Mesothelial cell of epicardium (in vitro differentiated cells): ENCODE measurements at regions not wholly inside any gene's neighbourhood (a gene's known extent, or its start where the extent isn't known, plus 50 kb on each side); places are given as distances from the start of the nearest gene placed in this dataset.
"Not testable (repeated sequence)": the region's sequence is repeated elsewhere in the genome, so short reads cannot be mapped to it uniquely, and the experiment has no call there.

Source experiments
- DNase-seq, 2 experiments: peaks; one replicate each; pipeline ENCODE4 v3.0.0; 2021; ENCODE audit warnings: low spot score in 2 of 2; ENCODE audit not compliant: unreplicated experiment in 2 of 2
- H3K27ac Mint-ChIP-seq: 2 replicates; pipeline ENCODE4 v1.8.0; 2021; ENCODE audit warnings: mixed read lengths
- H3K27me3 Mint-ChIP-seq: 2 replicates; pipeline ENCODE4 v1.8.0; 2021; ENCODE audit warnings: low read depth, mixed read lengths
- H3K36me3 Mint-ChIP-seq: 2 replicates; pipeline ENCODE4 v1.8.0; 2021; ENCODE audit warnings: mixed read lengths
- H3K4me1 Mint-ChIP-seq: 2 replicates; pipeline ENCODE4 v1.8.0; 2021; ENCODE audit warnings: mixed read lengths
- H3K4me3 Mint-ChIP-seq: 2 replicates; pipeline ENCODE4 v1.8.0; 2021; ENCODE audit warnings: mild to moderate bottlenecking, moderate library complexity, mixed read lengths
- H3K9me3 Mint-ChIP-seq: 2 replicates; pipeline ENCODE4 v1.8.0; 2021; ENCODE audit warnings: mixed read lengths
- CTCF ChIP-seq: fragments of 200-600 bp; sonication (generic); IDR thresholded peaks from one replicate; pipeline ENCODE4 v1.5.0; 2021; ENCODE audit warnings: antibody characterized with exemption; ENCODE audit not compliant: unreplicated experiment

- Mint-ChIP-seq H3K4me1 (peaks cover 15% of the 10 kb centered on the region), H3K27me3 (no peaks in the 10 kb centered on the region), H3K27ac (no peak overlapping the region), H3K4me3 (no peak overlapping the region), H3K9me3 (peaks cover 20% of the 10 kb centered on the region), H3K36me3 (no peaks in the 10 kb centered on the region)
- no peak for DNase-seq
- no peak for TF ChIP-seq CTCF
Observed at GRCh38 chr1:187063271-187063670, 234.5 kb downstream of the PLA2G4A start.

GRCh38 chr1:187067160-187067559 lies 238.4 kb downstream of the PLA2G4A start:
- H3K27me3 Mint-ChIP-seq: no peaks in the 10 kb centered on the region

GRCh38 chr1:187070076-187070475 lies 241.3 kb downstream of the PLA2G4A start:
- no peak for TF ChIP-seq CTCF
- Mint-ChIP-seq H3K9me3 (peaks cover 8% of the 10 kb centered on the region), H3K4me3 (no peak overlapping the region), H3K36me3 (no peaks in the 10 kb centered on the region), H3K27me3 (no peaks in the 10 kb centered on the region), H3K4me1 (peaks cover 12% of the 10 kb centered on the region), H3K27ac (no peak overlapping the region)
- no peak for DNase-seq

More at GRCh38 chr1:187067160-187067559, 238.4 kb downstream of the PLA2G4A start:
- Mint-ChIP-seq H3K27ac (peak overlapping the region; percentile 38), H3K36me3 (no peaks in the 10 kb centered on the region), H3K9me3 (peaks cover 5% of the 10 kb centered on the region), H3K4me1 (peaks cover 16% of the 10 kb centered on the region), H3K4me3 (no peak overlapping the region)
- TF ChIP-seq CTCF: no peak
- DNase-seq: no peak

GRCh38 chr1:187072262-187073034 lies 243.7 kb downstream of the PLA2G4A start:
- not testable (repeated sequence) for DNase-seq, H3K27me3 Mint-ChIP-seq

GRCh38 chr1:187073035-187073560 lies 244.3 kb downstream of the PLA2G4A start:
- H3K4me1 Mint-ChIP-seq, H3K36me3 Mint-ChIP-seq, DNase-seq, H3K27me3 Mint-ChIP-seq, H3K27ac Mint-ChIP-seq: not testable (repeated sequence)
- Mint-ChIP-seq H3K4me3 (peak overlapping the region; percentile 49), H3K9me3 (peaks cover 12% of the 10 kb centered on the region)

More at GRCh38 chr1:187072262-187073034, 243.7 kb downstream of the PLA2G4A start:
- H3K36me3 Mint-ChIP-seq, H3K27ac Mint-ChIP-seq: not testable (repeated sequence)
- Mint-ChIP-seq H3K9me3 (peaks cover 12% of the 10 kb centered on the region), H3K4me3 (peak overlapping the region; percentile 49), H3K4me1 (peaks cover 13% of the 10 kb centered on the region)

GRCh38 chr1:187073634-187074245 lies 245.0 kb downstream of the PLA2G4A start:
- DNase-seq, H3K4me3 Mint-ChIP-seq, H3K27ac Mint-ChIP-seq, H3K36me3 Mint-ChIP-seq, H3K4me1 Mint-ChIP-seq, H3K27me3 Mint-ChIP-seq: not testable (repeated sequence)
- H3K9me3 Mint-ChIP-seq: peaks cover 12% of the 10 kb centered on the region

- no peak for DNase-seq
- Mint-ChIP-seq H3K27ac (no peak overlapping the region), H3K27me3 (no peaks in the 10 kb centered on the region), H3K4me3 (no peak overlapping the region), H3K4me1 (peaks cover 12% of the 10 kb centered on the region), H3K36me3 (no peaks in the 10 kb centered on the region), H3K9me3 (peaks cover 12% of the 10 kb centered on the region)
- TF ChIP-seq CTCF: no peak
Observed at GRCh38 chr1:187074445-187075048, 245.8 kb downstream of the PLA2G4A start.
